ENCODE measurements at regions not wholly inside any gene's neighbourhood (a gene's known extent, or its start where the extent isn't known, plus 50 kb on each side); places are given as distances from the start of the nearest gene placed in this dataset.

DNA sequence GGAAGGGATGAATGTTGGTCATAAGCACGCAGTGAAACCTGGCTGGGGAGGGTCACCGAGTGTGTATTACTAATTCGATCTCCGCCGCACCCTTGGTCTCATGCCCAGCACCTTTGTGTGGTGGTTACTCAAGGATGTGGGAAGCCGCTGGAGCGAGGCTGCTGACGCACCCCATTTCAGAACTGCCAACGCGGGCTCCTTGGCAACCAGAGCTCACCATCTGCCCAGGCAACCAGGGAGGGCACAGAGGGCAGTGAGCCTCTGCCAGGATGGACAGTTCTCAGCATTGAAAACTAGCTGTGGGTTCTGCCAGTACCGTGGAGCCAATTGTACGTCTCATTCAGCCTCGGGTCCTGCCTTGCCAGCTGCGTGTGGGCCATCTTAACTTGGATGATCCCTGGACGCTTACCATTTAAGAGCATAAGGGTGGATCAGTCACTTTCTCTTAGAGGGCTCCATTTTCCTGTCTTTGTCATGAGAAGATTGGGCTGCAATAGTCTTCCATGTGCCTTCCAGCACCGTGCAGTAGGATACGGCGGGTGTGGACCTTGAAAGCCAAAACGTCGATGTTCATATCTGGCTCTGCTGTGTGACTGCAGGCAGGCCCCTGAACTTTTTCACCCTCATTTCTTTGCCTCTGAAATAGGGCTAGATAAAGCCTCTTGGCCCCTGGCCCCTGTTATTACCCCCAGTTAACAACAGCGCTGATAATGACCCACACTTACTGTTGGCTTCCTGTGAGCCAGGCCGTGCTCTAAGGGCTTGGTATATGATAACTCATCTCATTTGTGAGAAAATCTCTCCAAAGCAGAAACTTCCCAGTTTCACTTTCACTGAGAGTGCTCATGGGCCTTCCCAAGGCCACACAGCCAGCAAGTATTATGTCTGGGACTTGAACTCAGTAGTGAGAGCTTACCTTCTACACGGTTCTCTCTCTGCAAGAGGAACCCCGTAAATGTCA, 238.8 kb downstream of the OPA1 start:
- H3K4me3 ChIP-seq (ENCODE audit: low read depth, low read length): no peak overlapping the region
- no peak for TF ChIP-seq CTCF (IDR thresholded peaks at IDR 0.05; ENCODE audit: borderline replicate concordance, insufficient read depth, low read depth, low read length)

DNA sequence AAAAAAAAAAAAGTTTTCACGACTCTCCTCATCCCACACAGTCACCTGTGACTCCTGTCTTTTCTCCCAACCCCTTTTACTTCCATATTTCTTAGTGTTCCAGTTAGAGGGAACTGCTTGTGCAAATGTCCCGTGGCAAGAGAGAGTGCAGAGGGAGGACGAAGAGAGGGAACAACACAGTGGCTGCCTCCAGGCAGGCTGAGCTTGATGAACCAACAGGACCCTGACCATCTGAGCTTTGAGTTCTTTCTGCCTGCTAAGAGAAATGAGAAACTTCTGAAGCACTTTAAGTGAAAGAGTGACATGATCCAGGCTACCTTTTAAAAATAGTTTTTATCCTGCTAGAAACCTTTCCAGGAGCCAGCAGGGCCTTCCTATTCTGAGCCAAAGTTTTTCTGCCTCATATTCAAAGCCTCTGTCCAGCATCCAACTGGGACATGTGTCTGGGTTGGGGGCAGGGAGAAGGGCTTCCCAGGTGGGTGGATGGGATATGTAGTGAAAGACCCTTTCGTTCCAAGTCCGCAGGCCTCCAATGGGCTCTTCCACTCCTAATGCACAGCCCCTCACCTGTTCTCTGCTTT, 239.9 kb downstream of the OPA1 start:
- no peak overlapping the region for H3K4me3 ChIP-seq (ENCODE audit: low read depth, low read length)
- TF ChIP-seq CTCF (IDR thresholded peaks at IDR 0.05; ENCODE audit: borderline replicate concordance, insufficient read depth, low read depth, low read length): no peak

DNA sequence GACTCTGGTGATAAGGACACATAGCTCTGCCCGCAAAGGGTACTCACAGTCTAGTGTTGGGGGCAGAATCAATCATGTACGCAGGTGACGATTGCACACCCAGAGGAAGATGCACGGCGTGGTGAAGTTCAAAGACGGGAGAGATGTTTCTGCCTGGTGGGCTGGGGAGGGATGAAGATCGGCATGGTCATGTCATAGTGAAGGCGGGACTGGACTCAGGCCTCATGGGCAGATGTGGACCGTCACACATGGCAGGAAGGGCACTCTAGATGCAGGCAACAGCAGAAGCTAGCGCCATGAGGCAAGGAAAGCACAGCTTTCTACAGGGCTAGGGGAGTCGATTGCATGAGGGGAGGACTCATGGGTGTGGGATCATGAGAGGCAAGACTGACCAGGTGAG, 240.6 kb downstream of the OPA1 start:
- TF ChIP-seq CTCF (IDR thresholded peaks at IDR 0.05; ENCODE audit: borderline replicate concordance, insufficient read depth, low read depth, low read length): no peak
- no peak overlapping the region for H3K4me3 ChIP-seq (ENCODE audit: low read depth, low read length)

DNA sequence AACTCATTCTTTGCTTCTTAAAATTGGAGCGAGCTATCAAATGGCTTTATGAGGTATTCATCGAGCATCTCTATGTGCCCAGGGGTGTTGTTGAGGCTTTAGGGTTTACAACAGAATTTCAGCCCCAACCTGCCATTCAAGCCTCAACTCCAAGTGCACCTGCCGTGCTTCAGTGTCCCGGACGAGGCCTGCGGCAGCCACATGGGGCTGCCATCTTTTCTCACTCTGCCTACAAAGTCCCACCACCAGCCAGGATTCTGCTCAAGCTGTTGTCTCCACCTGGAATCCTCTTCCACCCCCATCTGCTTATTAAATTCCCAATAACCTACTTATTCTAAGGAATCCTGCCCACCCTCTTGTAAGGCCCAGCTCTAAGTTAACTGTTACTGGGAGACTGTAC, 242.4 kb downstream of the OPA1 start:
- H3K4me3 ChIP-seq (ENCODE audit: low read depth, low read length): no peak overlapping the region
- no peak for TF ChIP-seq CTCF (IDR thresholded peaks at IDR 0.05; ENCODE audit: borderline replicate concordance, insufficient read depth, low read depth, low read length)

GRCh38 chr3:193836511-193836910, 243.5 kb downstream of the OPA1 start:
- no peak for TF ChIP-seq CTCF (IDR thresholded peaks at IDR 0.05; ENCODE audit: borderline replicate concordance, insufficient read depth, low read depth, low read length)
- H3K4me3 ChIP-seq (ENCODE audit: low read depth, low read length): no peak overlapping the region

DNA sequence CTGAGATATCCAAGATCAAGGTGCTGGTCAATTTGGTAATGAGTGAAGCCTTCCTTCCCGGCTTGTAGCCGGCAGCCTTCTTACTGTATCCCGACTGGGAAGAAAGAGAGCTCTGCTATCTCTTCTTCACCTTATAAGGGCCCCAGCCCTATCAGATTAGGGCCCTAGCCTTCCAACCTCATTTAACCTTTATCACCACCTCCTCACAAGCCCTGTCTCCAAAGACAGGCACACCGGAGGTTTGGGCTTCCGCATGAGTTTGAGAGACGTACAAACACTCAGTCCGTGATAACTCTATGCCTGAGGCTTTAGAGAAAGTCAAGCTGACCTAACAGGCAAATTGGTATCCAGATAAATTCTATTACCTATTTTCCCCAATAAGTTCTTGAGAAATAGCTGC, 243.9 kb downstream of the OPA1 start:
- H3K4me3 ChIP-seq (ENCODE audit: low read depth, low read length): no peak overlapping the region
- TF ChIP-seq CTCF (IDR thresholded peaks at IDR 0.05; ENCODE audit: borderline replicate concordance, insufficient read depth, low read depth, low read length): no peak
